Activated naive CD4-positive, alpha-beta T cell treated with Interleukin-2 at 50 U/mL for 16 hours (primary cell): ENCODE measurements at regions not wholly inside any gene's neighbourhood (a gene's known extent, or its start where the extent isn't known, plus 50 kb on each side); places are given as distances from the start of the nearest gene placed in this dataset.

ENCODE experiments used
- DNase-seq: peaks from one replicate; pipeline ENCODE4 v3.0.0-alpha.2; 2020

DNA sequence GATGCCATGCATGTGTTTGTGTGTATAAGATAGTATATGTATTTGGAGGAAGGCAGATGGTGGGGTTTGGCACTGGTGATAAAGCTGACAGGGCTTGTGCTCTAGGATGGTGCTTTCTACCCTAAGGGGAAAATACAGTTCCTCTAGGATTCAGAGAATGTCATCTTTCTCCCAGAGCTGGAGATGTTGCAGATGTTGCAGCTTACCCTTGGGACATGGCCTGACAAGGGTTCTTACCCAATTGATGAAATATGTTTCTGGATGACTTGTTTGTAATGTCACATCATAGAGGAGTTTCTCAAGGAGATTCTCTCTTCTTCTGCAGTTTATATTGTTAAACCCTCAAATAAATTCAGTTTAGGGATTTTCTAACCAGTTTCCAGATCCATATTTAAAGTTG is 52.5 kb upstream of the PITX2 start:
- DNase-seq: no peak

DNA sequence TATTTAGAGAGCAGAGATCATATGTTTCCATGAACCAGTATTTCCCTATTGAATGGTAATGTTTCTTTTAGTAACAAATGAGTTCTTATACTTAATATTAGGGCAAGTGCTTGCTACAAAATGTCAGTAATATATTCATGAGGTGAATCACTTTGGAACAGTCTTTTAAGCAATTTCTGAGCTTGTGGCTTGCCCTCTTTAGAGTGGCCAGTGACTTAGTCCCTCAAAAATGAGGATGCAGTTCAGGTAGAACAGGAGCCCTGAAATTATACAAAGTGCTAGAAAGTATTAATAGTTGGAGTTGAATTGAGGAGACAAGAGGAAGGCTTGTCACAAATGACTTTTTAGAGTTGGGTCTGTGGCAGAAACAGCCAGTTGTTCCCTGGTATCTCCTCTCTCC is 53.4 kb upstream of the PITX2 start:
- DNase-seq: no peak

DNA sequence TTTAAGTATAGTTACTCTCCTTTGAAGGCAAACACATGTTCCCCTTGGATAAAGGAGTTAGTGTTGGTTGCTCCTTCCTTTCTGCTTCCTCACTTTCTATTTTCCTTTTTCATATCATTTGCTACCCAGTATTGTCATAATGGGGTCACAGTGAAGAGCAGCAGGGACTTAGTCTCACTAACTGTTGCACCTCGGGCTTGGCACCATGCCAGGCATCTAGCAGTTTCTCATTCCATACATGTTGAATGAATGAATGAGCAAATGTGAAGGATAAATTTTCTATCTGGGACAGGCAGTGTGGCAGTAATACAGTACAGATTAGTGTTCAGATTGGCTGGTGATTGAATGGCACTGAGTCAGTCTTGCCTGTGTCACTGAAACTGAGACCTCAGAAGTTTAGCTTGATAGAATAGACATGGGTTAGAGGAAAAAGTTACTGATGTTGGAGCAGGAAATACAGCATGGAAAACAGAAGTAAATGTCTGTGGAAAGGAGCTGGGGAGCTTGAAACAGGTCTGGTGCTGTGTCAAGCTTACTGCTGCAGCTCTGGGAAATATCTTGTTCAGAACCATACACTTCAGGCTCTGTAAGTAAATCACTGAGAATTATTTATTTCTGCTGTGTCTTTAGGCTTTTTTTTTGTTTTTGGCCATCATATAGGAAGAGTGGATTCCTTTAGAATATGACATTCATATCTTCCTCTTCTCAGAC is 55.8 kb upstream of the PITX2 start:
- no peak for DNase-seq

DNA sequence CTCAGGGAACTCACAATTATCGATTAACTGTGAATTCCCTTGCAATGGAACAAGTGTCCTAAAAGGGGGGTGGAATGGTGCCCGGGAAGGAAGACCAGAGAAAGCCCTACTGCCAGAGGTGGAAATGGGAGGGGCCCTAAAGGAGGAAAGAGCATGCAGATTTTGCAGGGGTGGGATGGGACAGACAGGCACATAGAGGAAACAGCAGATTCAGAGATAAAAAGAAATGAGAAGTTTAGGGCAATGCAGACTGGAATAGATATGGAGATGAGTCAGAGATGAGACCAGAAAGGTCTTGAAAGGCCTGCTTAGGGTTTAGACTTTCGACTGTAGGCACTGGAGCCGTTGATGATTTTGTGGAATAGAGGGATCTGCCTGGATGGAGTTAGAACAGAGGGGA is 57.4 kb upstream of the PITX2 start:
- DNase-seq: no peak

DNA sequence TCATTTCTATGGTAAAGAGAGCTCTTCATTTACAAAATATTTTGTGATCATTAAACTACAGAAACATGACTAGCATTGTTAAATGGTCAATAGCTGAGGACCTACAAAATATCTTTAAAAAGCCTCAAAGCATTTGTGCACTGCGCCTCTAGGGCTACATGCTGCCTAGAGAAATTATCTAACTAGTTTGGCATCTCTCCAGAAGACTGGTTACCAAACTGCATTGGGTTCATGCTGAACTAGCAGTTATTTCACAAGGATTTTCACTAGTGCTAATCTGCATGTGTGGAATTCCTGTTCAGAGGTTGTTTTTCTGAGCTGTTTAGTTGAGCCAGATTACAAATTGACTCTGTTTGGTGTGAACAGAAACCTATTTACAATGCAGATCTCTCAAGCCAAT is 58.5 kb upstream of the PITX2 start:
- DNase-seq: no peak

DNA sequence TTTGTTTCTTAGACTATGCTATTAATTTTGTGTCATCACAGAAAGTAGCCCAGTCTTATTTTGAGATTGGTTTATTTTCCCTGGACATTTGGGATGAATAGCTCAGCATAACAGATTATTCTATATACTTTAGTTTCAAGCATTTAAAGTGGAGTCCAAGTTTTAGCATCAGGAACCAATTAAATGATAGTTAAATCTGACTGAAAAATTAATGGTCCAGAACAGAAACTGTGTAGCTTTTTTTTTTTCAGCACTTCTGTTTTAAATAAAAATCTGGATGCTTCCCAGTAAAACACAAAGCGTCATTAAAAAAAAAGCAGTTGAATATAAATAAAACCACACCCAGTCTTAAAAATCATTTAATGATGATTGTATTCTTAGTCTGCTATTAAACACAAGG is 59.4 kb upstream of the PITX2 start:
- DNase-seq: no peak

DNA sequence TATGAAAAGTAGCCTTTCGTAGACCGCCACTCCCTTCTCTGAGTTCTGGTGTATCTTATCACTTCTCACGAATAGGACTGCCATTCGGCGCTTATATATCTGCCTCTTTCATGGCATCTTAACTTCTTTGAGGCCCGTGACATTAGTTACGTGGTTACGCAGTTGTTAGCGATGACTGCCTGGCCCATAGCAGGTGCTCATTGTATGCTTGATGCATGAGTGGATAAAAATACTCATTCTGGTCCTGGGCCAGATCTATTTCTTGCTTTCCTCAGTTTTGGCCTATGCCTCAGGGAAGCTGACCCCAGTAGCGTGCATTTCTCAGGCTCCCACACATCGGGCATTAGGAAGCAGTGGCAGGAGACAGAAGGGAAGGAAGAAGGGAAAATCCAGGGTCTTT is 60.7 kb upstream of the PITX2 start:
- no peak for DNase-seq

DNA sequence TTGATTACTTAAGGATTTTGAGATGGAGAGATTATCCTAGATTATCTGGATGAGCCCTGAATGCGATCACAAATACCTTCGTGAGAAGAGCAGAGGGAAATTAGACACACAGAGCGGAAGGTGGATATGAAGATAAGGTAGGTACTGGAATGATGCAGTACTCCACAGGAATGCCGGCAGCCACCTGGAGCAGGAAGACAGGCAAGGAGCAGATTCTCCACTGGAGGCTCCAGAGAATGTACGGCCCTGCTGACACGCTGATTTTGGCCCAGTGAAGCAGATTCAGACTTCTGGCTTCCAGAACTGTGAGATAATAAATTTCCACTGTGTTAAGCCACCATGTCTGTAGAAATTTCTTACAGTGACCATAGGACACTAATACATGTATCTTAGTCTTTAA is 79.4 kb upstream of the PITX2 start:
- no peak for DNase-seq

DNA sequence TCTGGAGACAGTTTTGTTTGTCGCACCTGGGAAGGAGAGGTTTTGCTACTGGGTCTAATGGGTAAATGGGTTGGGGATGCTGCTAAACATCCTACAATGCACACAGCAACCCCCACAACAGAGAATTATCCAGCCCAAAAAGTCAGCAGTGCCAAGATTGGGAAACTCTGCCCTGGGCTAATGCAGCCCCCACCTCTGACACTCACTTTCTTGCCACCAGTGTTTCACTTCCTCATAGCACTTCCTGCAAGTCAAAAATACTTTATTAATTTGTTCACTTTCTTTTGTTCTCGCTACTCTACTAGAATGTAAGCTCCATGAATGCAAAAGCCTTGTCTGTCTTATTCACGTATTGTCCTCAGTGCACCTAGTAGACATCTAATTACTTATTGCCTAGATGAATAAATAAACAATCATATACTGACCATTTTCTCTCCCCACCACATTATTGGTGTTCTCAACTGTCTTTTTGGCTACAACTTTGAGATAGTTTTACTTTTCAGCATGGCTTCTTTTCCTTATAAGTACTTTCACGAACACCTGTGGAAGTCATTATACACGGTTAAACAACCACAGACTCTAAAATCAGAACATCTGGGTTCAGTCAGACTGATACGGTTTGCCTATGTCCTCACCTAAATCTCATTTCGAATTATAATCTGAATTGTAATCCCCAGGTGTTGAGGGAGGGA is 82.0 kb upstream of the PITX2 start:
- no peak for DNase-seq

DNA sequence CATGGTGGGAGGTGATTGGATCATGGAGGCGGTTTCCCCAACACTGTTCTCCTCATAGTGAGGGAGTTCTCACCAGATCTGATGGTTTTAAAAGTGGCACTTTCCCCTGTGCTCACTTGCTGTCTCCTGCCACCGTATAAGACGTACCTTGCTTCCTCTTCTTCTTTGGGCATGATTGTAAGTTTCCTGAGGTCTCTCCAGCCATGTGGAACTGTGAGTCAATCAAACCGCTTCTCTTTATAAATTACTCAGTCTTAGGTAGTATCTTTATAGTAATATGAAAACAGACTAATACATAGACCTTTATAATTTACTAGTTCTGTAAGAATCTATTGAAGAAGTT is 82.5 kb upstream of the PITX2 start:
- DNase-seq: no peak

DNA sequence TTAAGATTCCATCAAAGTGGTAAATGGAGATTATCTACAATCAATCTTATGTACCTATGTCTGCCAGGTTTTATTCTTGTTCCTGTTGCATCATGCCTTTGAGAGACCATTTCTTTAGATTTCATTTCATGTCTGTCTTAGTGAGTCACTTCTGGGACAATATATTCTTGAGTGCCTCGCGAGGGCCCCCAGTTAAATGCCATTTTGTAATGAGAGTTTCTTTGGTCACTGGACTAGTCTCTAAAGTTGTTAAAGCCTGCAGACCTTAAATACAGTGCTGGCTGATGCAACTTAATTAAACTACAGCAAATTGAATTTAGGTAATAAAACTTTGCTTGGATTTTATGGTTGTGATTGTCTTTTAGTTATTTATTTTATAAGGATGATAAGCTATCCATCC is 87.2 kb upstream of the PITX2 start:
- DNase-seq: no peak

DNA sequence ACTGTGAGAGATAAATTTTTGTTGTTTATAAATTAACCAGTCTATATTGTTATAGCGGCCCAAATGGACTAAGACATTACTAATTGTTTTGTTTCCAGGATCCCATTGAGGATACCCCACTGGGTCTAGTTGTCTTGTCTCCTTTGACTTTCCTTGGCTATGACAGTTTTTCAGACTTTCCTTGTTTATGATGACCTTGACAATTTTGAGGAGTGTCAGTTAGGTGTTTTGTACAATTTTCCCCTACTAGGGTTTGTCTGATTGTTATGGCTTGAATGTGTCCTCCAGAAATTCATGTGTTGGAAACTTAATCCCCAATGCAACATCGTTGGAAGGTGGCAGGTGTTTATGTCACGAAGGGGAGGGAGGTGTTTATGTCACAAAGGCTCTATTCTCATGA is 89.6 kb upstream of the PITX2 start:
- DNase-seq: no peak

DNA sequence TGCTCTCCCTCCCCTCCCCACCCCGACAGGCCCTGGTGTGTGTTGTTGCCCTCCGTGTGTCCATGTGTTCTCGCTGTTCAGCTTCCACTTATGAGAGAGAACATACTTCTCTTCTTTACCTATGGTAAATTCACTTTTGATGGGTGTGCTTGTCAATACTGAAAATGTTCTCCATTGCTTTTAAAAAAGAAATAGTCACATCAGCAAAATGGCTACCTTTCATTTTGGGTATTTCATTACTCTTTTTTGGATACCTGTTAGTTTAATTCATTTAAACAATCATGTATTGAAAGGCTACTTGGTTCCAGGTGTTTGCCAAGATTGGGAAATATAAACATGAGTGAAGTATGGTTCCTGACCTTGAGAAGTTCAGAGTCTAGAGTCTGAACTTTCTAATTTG is 107.4 kb upstream of the PITX2 start:
- DNase-seq: no peak

DNA sequence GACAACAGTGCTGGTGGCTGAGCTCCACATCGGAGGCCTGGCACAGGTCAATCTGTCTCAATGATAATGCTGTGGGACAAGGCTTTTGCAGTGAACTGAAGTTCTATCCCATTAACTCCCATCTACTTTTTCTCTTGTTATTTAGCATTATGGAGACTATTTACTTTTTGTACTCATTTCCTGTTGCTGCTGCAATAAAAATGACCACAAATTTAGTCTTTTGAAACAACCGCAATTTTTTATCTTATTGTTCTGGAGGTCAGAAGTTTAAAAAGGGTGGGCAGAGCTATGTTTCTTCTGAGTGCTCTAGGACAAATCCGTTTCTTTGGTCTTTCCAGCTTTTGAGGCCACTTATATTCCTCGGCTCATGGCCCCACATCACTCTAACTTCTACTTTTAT is 111.0 kb upstream of the PITX2 start:
- no peak for DNase-seq

DNA sequence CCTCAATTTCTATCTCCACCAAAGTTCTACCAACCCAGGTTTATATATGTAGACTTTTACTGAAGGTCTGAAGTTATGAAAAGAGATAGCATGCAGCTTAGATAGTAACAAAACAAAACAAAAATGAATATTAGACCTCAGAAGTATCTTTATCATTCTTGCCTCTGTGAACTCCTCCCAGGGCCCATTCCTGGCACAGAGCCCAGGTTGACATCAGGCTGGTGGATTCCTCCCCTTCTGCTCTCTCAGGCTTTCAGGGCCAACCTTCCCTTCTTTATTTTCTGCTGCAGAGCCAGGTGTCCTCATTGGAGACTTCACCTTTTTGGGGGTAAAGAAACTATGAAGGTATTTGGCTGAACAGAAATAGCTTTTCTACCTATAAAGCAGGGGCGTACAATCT is 112.8 kb upstream of the PITX2 start:
- DNase-seq: no peak

DNA sequence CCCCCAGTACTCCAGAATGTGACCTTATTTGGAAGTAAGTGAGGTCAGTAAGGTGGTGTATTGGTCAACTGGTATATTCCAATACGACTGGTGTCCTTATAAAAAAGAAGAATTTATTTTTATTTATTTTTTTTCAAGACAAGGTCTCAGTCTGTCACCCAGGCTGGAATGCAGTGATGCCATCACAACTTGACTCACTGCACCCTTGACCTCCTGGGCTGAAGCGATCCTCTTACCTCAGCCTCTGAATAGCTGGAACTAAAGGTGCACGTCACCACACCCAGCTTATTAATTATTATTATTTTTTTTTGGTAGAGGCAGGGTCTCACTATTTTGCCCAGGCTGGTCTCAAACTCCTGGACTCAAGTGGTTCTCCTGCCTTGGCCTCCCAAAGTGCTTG is 115.1 kb upstream of the PITX2 start:
- DNase-seq: no peak

DNA sequence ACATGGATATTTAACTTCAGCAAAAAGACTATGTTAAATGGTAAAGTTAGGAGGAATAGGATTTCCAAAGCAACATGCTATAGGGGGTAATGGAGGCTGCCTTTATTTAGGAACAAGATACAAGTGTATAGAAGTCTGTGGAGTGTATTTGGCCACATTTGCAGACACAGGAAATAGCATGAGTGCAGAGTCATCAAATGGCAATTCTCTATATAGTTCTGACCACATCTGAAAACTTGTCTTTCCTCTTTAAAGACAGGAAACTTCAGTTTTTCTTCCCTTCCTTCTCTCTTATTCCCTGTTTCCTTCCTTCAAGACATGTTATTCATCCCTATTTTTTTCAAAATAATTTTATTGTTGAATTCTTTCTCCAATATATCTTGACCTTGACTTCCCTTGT is 119.3 kb upstream of the PITX2 start:
- DNase-seq: no peak

DNA sequence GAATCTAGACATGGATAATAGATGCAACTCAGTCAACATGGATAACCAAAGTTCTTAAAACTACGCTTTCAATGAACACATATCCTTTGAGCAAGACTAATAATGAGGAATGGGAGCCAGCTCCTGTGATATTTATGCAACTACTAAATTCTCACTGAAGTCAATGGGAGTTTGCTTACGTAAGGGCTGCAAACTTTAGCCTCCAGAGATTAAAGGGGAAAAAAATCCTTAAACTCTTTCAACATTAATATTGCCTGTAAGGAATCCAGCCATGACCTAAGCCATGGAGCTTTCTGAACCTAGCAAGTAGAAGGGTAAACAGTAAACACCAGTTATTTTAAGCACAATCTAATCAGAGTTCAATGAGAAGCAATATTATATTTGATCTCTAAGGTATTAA is 125.2 kb upstream of the PITX2 start:
- DNase-seq: no peak

DNA sequence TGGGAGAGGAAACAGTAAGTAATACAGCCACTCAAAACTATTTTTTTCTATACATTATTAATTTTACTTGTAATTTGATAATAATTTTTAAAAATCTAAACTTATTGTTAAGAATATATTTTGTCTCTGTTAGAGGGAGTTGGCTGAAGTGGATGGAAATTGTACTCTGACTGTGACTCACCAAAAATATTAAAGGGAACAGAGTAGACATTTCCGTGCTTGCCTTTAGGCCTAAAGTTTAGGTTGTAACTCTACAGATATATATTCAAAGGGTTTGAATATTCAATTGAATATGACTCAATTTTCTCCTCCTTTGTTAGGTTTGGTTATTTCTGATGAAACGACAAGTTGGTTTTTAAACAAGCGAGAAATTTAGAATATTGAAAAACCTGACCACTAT is 128.3 kb upstream of the PITX2 start:
- DNase-seq: no peak

DNA sequence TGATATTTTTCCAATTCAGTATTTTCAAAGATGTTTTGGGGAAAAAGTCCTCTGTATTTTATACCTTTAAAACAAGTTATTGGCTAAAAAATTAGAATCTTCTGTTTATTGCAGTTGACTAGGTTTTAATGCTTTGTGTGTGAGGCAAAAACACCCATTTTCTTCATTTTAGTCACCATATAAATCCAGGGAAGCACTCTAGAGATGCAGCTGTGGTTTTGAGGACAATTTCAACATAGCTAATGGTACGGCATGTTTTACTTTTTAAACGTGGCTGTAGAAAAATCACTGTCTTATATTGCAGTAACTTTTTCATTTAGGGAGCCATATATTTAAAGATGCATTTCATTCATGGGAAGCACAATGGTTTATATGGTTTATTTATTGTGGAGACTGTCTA is 129.1 kb upstream of the PITX2 start:
- no peak for DNase-seq

DNA sequence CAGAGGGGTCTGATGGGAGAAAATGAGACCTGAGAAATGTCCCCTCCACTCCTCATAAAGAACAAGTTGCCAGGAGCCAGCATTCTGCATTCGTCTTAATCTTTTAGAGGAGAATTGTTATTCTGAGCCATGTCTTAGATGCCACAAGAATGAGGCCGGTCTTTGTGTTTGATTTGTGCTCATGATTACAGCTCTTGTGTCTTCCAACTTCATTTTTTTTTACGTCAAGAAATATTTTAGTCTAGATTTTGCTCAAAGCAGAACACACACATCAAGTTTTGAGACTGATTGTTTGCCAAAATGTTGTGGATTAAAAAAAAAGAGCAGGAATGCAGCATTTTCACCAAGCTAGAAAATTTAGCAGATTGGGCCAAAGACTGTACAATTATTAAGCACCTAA is 130.6 kb upstream of the PITX2 start:
- no peak for DNase-seq

DNA sequence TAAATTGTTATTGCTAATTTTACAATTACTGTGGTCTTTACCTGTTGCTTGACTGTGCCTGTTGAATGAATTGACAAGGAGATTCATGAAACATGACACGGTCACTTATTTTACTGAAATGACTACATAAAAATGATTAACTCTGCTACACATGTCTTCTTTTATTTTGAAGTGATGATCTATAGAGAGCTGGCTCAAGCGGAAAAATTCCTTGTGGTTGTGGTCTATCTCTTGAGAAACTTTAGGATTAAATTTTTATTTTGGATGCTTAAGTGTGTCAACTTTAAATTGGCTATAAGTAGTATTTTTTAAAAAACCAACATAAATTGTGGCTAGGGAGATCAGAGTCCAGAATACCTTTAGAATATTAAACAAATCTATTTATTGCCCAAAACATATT is 131.8 kb upstream of the PITX2 start:
- no peak for DNase-seq

DNA sequence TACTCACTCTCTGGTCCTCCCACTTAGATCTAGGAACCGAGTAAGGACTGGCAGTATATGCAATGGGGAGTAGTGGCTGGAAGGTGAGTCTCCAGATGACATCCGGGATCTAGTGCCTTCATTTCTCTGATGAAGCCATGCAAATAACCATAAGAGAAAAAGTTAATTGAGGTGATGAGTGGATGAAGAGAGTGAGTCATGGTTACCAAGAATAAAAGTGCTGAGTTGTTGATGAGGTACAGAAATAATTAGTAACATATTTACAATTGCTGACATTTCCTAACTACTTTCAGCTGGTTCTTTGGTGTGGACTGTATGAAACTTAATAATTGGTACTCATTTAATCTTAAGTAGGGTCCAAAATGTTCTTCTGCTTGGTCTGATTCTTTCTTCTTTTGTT is 146.7 kb upstream of the PITX2 start:
- no peak for DNase-seq

DNA sequence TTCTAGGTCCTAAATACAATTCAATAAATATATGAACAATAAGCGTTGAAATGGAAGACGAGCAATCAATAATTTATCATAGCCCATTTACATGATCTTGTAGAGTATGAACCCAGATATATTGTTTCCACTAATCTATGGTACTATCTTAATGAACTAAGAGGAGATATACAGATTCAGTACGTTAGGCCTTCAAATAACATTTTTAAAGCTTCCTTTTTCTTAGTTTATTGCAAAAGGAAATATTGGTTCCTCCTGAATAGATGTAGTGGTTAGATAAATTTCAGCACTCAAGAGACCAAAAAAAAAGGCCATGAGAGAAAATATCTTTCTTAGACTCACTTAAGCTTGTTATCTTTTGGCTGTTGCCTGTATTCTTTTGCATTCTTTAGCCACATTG is 147.5 kb upstream of the PITX2 start:
- no peak for DNase-seq

DNA sequence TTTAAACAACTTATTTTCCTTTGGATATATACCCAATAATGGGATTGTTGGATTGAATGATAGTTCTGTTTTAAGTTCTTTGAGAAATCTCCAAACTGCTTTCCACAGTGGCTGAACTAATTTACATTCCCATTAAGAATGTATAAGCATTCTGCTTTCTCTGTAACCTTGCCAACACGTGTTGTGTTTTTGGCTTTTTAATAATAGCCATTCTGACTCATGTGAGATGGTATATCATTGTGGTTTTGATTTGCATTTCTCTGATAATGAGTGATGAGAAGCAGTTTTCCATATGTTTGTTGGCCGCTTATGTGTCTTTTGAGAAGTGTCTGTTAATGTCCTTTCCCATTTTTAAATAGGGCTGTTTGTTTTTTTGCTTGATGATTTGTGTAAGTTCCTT is 155.6 kb upstream of the PITX2 start:
- no peak for DNase-seq
